ENCODE measurements at regions not wholly inside any gene's neighbourhood (a gene's known extent, or its start where the extent isn't known, plus 50 kb on each side); places are given as distances from the start of the nearest gene placed in this dataset.
A peak's percentile ranks its signal among the peaks of the same experiment; 100 is the strongest.

DNA sequence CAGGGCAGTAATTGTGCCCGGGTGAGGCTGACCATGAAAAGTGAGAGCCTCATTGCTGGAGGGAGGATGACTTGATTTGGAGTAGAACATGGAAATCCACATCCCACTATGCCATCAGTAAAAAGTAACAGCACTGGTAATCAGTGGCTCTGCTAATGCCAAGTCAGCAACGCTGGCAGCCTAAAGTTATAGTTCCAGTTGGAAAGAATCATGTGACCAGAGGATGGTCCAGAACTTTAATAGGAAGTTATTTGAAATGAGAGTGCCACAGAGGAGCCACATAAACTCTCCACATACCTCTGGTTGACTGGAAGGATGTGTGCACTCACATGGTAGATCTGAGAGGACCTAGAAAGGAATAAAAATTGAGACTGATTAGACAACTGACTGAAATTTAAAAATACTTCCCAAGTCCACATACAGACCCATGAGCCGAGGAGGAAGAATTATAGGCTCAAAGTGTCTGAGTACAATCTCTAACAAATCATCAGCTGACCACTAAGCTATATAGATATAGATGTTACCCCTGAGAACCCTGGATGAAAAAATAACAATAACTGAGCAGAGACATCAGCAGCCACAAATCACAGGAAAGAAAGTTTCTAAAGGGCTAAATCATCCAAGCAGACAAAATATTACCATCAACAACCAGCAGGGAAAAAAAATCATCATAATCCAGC lies 346.8 kb downstream of the STK39 start:
- no peak for DNase-seq

DNA sequence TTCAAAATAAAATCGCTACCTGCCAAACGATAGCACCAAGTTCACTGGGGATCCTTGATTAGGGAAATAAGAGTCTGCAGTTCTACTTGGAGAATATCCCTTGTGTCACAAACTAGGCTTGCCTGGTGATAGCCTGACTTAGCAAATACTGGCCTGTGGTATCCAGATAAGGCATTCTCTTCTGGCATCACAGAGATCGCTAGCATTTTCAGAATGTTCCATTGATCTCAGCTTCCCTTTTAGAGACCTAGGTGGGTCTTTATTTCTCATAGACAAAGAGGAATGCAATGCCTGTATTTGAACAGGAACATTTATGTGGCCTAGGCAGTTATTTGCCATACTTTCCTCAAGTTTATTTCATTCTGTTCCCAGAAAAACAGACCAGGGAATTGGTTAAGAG lies 349.1 kb downstream of the STK39 start:
- no peak for DNase-seq

DNA sequence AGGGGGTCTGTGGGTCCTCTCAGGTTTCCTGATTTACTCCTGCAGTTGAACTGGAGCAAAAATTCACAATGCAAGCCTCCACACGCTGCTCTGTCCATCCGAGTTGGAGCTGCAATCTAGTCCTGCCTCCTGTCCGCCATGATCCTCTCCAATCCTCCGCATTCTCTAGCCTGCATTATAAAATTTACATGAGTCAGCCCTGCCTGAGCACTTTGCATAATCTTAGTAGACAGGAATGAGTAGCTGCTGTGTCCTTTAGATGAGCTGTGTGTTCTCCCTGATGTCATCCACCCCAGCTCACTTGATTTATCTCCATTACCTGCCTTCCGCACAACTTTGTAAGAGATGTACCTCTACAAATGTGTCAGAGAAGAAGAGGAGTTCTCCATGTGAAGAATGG lies 355.6 kb downstream of the STK39 start:
- no peak for DNase-seq

DNA sequence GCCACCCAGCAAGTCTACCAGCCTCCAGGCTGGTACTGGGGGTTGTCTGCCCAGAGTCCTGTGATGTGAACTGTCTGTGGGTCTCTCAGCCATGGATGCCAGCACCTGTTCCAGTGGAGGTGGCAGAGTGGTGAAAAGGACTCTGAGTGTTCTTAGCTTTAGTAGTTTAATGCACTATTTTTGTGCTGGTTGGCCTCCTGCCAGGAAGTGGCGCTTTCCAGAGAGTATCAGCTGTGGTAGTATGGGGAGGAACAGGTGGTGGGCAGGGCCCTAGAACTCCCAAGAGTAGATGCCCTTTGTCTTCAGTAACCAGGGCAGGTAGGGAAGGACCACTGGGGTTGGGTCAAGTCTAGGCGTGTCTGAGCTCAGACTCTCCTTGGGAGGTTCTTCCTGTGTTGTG lies 356.7 kb downstream of the STK39 start:
- DNase-seq = no peak

DNA sequence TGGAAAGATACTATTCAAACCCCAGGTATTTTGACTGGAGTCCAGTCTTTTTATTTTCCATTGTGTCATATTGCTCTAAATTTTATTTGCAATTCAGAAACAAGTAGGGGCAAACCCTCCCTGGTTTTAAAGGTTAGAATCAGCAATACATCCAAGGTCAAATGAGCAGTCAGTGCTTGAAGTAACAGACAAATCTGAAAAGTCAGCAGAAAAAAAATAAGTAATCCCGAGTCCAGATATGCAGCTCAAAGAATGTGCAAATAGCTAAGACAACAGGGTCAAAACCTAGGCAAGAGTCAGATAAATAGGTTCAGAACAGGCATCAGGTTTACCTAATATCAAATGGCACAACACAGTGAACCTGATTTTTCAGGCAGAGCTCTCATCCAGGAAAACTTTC lies 367.0 kb downstream of the STK39 start:
- DNase-seq = no peak

DNA sequence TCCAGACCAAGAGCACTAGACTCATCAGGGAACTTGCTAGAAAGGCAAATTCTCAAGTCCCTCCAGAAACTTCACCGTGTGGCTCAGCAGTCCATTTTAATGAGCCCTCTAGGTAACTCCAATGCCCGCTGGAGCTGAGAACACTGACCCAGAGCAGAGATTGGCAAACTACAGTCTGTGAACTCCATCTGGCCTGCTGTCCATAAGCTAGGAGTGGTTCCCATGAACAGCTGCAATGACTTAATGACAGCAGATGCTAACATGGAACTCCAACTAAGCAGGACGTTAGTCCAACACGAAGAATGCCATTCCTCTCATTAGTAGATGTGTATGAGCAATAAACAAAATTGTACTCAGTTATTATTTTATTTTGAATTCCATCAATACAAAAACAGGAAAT lies 371.9 kb downstream of the STK39 start:
- DNase-seq = no peak

DNA sequence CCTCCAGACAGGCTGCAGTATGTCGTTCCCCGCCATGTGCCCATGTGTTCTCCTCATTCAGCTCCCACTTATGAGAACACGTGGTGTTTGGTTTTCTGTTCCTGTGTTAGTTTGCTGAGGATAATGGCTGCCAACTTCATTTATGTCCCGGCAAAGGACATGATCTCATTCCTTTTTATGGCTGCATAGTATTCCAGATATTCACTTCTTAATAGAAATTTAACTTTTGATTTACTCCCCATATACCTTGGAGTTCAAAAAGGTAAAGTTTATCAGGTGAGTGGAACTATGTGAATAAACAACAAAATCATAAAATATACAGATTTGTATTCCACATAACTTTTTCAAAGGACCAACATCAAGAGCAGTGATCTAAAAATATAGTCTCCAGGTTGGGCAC lies 372.6 kb downstream of the STK39 start:
- DNase-seq = no peak

DNA sequence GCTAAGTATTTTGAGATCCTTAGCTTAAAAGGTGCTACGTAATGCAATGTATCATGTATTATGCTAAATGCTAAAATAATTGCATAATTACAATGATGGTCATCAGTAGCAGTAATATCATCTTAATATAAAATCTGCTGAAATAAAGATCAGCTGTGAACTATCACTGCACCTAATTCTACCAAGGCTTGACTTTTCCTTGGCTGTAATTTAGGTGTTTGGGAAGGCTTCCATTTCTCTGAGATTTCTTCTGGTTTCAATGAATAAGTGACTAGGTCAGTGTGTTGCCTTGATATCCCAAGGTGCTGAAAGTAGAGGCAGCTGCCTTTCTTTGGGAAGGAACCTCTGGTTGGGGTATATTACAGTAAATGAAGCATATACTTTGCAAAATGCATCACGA lies 376.1 kb downstream of the STK39 start:
- no peak for DNase-seq

DNA sequence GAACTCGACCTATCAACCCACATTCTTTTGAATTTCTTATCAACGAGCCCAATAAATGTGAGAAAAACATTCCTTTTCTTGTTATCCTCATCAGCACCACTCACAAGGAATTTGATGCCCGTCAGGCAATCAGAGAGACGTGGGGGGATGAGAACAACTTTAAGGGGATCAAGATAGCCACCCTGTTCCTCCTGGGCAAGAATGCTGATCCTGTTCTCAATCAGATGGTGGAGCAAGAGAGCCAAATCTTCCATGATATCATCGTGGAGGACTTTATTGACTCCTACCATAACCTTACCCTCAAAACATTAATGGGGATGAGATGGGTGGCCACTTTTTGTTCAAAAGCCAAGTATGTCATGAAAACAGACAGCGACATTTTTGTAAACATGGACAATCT lies 378.2 kb downstream of the STK39 start:
- DNase-seq = no peak

DNA sequence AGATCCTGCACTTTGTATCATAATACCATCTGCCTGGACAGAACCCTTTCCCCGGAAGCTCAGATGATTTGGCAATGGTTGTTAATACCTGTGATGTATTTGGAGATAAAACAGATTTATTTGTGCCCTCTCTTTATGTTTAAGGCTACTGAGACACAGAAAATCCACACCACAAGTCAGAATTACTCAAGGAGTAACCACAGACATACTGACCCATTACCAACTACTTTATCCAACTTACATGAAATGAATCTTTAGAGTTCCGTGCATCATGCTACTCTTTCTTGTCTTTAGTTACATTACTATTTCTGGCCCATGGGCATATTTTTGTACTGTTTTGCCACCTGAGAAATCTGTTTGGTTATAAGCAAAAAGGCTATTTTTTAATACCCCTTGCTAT lies 384.0 kb downstream of the STK39 start:
- DNase-seq = no peak

DNA sequence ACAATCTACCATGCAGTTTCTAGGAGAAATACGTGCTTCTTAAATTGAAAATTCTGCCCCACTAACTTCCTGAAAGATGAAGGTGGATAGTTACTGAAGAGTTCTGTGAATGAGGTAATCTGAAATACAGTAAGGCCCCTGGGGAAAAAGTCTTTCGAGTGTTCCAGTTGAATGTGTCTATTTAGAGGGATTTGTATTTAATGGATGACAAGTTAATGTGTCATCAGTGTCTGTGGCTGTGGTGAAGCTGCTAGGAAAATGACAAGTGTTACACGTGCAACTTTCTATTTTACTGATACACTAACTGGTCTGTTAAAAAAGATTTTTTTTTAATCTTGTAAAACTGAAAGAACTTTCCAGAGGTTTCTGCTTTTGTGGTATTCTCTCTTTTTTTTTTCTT lies 384.6 kb downstream of the STK39 start:
- peak; percentile 16 for DNase-seq

DNA sequence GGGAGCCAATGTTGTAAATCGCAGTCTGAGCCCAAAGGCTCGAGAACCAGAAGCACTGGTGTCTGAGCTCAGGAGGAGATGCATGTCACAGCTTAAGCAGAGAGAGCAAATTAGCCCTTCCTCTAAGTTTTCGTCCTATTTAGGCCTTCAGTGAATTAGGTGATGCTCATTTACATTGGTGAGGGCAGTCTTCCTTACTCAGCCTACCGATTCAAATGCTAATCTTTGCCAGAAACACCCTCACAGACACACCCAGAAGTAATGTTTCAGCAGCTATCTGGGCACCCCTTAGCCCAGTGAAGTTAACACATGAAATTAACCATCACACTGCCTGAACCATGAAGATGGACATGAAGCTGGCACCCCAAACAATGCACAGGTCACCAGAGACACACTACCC lies 385.1 kb downstream of the STK39 start:
- no peak for DNase-seq

DNA sequence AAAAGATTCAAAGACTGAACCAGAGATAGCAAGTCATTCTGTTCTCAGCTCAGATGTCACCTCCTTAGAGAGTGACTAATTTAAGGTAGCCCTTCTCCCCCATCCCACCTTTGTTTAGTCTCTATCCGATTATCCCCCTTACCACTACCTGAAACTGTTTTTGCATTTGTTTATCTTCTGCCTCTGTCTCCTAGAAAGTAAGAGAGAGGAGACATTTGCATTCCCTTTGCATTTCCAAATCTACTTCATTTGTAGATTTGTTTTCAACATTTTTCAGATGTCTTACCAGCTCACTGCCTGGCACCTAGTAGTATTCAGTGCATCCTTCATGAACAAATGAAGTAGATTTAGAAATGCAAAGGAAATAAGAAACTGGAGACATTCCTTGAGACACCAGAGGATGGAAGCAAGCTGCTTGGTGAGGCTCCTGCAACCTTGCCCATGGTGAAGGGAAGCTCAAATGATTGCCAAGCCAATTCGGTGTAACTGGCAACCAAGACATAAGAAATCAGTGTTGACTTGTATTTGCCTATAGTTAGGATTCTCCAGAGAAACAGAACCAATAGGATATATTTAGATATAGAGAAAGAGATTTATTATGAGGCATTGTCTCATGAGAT lies 385.7 kb downstream of the STK39 start:
- no peak for DNase-seq

DNA sequence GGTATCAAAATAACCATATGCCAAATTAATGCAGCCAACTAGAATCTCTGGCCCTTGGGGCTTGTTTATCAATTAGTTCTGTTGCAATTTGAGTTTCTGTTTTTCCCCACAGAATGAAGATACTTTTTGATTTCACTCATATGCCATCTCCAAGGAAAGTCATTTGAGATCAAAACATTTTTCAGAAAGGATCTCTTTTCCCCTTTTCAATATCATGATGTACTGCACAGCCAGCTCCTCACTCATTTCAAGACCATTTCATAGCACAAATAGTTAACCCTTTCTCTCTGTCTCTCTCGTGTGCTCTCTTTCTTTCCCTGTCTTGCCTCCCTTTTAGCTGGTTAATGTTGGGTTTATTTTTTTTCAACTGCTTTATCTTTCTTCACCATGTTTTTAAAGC lies 387.3 kb downstream of the STK39 start:
- DNase-seq = no peak

DNA sequence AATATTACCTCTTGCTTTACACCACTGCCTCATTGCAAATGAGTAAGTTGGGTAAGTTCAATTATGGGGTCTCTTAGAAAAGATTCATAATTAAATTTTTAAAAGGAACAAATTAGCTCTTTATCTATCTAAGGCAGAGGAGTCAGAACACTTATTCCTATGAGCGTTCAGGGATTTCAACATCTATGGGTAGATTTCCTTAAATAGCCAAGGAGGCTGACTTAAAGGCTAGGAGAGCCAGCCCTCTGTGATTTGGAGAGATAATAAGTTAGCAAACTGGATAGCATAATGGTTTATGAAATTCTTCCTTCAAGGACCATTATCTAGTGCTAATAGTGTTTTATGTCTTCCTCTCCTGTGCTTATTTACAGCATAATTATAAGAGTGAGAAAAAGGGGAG lies 387.7 kb downstream of the STK39 start:
- no peak for DNase-seq

DNA sequence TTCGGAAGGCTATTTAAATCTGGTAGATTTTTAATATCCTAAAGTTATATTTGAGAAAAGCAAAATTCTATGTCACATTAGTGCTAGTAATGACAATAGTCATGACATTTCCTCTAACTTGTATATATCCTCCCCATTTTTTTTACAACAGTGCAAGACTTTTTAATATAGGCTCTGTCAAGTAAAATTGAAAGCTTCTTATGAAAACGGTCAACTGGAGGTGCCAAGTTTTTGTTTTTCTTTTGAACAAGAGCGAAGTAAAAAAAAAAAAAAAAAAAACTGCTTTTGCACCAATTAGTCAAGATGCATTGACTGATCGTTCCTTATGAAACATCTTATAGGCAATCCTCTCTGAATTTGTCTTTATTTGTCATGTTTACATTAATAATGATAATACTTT lies 389.3 kb downstream of the STK39 start:
- no peak for DNase-seq

DNA sequence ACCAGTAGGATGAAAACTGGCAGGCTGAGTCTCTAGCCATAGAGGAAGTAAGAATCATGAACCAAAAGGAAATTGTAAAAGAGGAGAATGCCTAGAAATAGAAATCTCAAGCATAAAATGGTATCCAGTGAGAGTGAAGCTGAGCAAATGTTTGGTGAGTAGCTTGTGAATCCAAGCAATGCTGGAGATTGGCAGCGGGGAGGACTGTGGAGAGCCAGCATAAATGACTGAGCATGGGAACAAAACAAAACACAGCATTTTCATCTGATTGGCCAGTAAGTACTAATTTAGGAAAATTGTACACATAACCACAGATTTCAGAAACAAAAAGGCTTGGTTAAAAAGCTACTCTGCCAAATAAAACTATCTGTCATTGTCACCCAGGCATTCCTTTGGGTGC lies 390.0 kb downstream of the STK39 start:
- no peak for DNase-seq

DNA sequence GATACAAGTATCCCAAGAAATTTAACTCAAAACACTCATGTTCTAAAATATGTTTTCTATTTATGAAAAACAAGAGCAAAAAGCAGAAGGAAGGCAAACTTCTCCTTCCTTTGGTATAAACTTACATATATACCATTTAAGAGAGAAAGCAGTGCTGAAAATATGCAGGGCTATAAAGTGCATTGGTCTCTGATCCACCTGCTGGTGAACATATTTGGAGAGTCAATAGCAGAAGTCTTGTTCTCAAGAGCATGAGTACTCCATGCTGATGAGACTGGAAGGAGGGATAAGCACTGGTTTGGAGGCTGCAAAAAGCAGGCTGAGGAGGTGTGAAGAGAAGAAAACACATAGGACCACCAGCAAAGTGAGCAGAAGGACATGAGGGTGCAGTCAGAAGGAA lies 391.2 kb downstream of the STK39 start:
- no peak for DNase-seq

DNA sequence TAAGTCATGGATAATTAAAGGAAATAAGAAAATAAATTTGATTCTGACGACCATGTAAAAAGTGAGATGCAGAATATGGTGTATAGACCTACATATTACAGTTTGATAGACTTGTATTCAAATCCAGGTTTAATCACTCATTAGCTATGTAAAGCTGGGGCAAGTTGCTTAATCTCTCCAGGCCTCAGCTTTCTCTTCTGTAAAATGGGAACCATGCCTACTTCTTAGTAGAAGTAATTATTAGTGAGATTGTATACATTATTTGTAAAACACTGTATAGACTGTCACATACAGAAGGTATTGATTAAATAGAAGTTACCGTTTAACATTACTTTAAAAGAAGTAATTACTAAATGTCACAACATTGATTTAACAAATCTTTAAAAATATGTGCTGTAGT lies 392.2 kb downstream of the STK39 start:
- no peak for DNase-seq

DNA sequence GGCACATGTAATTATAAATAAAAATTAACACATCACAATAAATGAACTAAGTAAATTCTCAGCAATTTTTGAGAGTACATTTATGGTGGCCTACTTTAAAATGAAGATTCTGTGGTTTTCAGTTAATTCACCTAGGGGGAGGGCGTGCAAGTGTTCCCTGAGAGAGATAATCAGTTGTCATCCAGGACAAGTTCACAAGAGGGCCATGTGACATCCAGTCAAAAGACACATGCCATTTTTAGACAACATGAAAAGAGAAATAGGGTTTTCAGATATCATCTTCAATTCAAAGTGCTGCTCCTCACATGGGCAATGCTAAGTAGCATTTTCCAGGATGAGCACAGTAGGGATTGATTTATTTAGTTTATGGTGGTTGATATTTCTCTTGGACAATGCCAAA lies 393.7 kb downstream of the STK39 start:
- no peak for DNase-seq

DNA sequence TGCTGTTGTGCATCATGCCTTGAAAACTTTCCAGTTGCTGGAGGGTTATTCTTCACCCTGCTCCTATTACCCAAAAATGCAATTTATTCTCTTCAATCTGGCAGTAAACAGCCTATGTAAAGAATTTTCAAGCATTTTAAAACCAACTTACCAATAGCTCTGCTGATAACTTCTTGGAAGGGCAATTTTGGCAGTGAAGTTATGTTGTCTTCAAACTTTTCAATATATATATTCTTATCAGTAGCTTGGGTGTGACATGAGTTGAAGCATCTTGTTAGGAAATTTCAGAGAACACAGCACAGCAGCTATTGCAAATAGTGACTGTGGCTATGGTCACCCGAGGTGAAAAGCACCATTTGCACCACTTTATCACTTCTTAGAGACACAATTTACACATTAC lies 395.5 kb downstream of the STK39 start:
- no peak for DNase-seq

DNA sequence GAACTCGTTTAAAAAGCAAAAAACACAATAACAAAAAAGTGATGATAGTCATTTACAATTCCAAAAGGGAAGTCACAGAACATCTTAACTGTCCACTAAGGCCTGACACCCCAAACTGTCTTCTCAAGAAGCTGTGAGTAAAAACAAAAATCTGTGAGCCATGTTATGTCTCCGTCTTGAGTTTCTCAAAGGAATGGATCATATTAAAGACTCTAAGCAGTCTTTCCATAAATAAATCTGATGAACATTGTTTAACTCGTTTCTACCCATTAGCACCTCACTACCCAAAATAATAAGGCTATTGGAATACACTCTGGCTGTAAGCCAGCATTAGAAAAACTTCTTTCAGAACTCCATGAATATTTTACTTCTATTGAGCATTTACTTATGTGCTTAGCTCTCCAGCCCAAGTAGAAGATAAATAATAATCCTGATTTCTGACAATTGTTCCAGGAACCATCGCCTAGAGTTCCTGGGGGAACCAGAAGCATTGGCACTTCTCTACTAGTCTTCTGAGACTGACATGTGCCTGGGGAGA lies 396.0 kb downstream of the STK39 start:
- DNase-seq = no peak

DNA sequence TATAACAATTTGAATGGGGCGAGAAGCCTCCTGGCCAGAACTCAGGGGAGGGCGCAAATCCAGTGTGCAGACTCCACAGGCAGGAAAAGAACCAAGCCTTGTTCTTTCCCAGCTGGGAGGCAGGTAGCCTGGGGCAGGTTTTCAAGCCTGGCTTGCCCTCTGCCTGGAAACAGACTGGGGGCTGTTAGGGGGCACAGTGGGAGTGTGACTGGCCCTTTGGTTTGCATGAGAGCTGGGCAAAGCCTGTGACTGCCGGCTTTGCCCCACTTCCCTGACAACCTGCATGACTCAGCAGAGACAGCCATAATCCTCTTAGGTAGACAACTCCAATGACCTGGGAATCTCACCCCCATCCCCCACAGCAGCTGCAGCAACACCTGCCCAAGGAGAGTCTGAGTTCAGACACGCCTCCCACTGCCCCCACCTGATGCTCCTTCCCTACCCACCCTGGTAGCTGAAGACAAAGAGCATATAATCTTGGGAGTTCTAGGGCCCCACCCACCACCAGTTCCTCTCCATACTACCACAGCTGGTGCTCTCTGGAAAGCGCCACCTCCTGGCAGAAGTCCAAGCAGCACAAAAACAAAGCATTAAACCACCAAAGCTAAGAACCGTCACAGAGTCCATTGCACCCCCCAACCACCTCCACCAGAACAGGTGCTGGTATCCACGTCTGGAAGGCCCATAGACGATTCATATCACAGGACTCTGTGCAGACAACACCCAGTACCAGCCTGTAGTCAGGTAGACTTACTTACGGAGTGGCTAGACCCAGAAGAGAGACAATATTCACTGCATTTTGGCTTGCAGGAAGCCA lies 402.5 kb downstream of the STK39 start:
- no peak for DNase-seq
